ENCODE measurements at regions not wholly inside any gene's neighbourhood (a gene's known extent, or its start where the extent isn't known, plus 50 kb on each side); places are given as distances from the start of the nearest gene placed in this dataset.

- TF ChIP-seq CTCF (conservative IDR thresholded peaks at IDR 0.05; ENCODE audit: low read depth in 2 of 2) (no peak), EZH2 (IDR thresholded peaks at IDR 0.05; ENCODE audit: low read depth, unreplicated experiment) (no peak), POLR2AphosphoS5 (IDR thresholded peaks at IDR 0.05; ENCODE audit: low read depth) (no peak), REST (IDR thresholded peaks at IDR 0.05; ENCODE audit: unreplicated experiment) (no peak), EZH2phosphoT487 (IDR thresholded peaks at IDR 0.05; ENCODE audit: unreplicated experiment) (no peak), ZNF114 (CRISPR knock-in tag; IDR thresholded peaks at IDR 0.05) (no peak), JUNB (IDR thresholded peaks at IDR 0.05; ENCODE audit: unreplicated experiment) (no peak), CREB1 (CRISPR knock-in tag; IDR thresholded peaks at IDR 0.05; ENCODE audit: low read depth) (no peak), ETS1 (IDR thresholded peaks at IDR 0.05) (no peak), NANOG (IDR thresholded peaks at IDR 0.05; ENCODE audit: borderline replicate concordance) (no peak), ZNF331 (CRISPR knock-in tag; IDR thresholded peaks at IDR 0.05; ENCODE audit: low read depth) (no peak), STAT1 (IDR thresholded peaks at IDR 0.05; ENCODE audit: unreplicated experiment) (no peak), ZNF462 (CRISPR knock-in tag; IDR thresholded peaks at IDR 0.05) (no peak)
Observed at GRCh38 chr10:107391901-107392300, 227.4 kb upstream of the SORCS1 start.

Data from GM23338 (cell line).